Hepatocyte (in vitro differentiated cells): ENCODE measurements at regions not wholly inside any gene's neighbourhood (a gene's known extent, or its start where the extent isn't known, plus 50 kb on each side); places are given as distances from the start of the nearest gene placed in this dataset.

Source experiments
- DNase-seq: peaks from one replicate; pipeline ENCODE4 v3.0.0-alpha.2; 2016; ENCODE audit warnings: low spot score
- H2AFZ ChIP-seq: fragments of 200-600 bp; sonication (generic); 2 replicates; pipeline ENCODE4 v1.6.0; 2016; ENCODE audit warnings: antibody characterized with exemption, mild to moderate bottlenecking
- H3K27ac ChIP-seq: fragments of 200-600 bp; sonication (generic); 2 replicates; pipeline ENCODE4 v1.5.1; 2016; ENCODE audit warnings: mild to moderate bottlenecking
- H3K27me3 ChIP-seq: fragments of 200-600 bp; sonication (generic); 2 replicates; pipeline ENCODE4 v1.6.1; 2016
- H3K36me3 ChIP-seq: fragments of 200-600 bp; sonication (generic); replicated peaks from 2 replicates; pipeline ENCODE4 v1.5.1; 2016; ENCODE audit warnings: low read depth; ENCODE audit not compliant: insufficient read depth
- H3K4me1 ChIP-seq: fragments of 200-600 bp; sonication (generic); 2 replicates; pipeline ENCODE4 v1.5.1; 2016; ENCODE audit warnings: mild to moderate bottlenecking, moderate library complexity; ENCODE audit not compliant: insufficient read depth
- H3K4me2 ChIP-seq: fragments of 200-600 bp; sonication (generic); 2 replicates; pipeline ENCODE4 v1.6.0; 2016
- H3K4me3 ChIP-seq: fragments of 200-600 bp; sonication (generic); 2 replicates; pipeline ENCODE4 v1.5.1; 2016; ENCODE audit warnings: mild to moderate bottlenecking
- H3K79me2 ChIP-seq: fragments of 200-600 bp; sonication (generic); 2 replicates; pipeline ENCODE4 v1.6.0; 2017; ENCODE audit warnings: mild to moderate bottlenecking
- H3K9me2 ChIP-seq: fragments of 200-600 bp; sonication (generic); replicated peaks from 2 replicates; pipeline ENCODE4 v1.6.0; 2017; ENCODE audit warnings: mild to moderate bottlenecking; ENCODE audit not compliant: insufficient read depth
- H3K9me3 ChIP-seq: fragments of 200-600 bp; sonication (generic); 2 replicates; pipeline ENCODE4 v1.5.1; 2016; ENCODE audit warnings: low read depth, mild to moderate bottlenecking
- H4K20me1 ChIP-seq: fragments of 200-600 bp; sonication (generic); 2 replicates; pipeline ENCODE4 v1.6.0; 2016; ENCODE audit warnings: mild to moderate bottlenecking; ENCODE audit not compliant: insufficient read depth, poor library complexity, severe bottlenecking
- EZH2 ChIP-seq: fragments of 200-600 bp; sonication (generic); IDR thresholded peaks from 2 replicates; pipeline ENCODE4 v1.6.1; 2016; ENCODE audit warnings: antibody characterized with exemption, mild to moderate bottlenecking, borderline replicate concordance
- EZH2phosphoT487 ChIP-seq: fragments of 200-600 bp; sonication (generic); IDR thresholded peaks from one replicate; pipeline ENCODE4 v1.6.1; 2018; ENCODE audit warnings: antibody characterized with exemption, mild to moderate bottlenecking, low read depth, moderate library complexity; ENCODE audit not compliant: unreplicated experiment, severe bottlenecking
- WGBS: methylation state at CpG from one replicate; pipeline ENCODE4 v1.1.6; 2016; ENCODE audit warnings: low lambda C conversion rate; ENCODE audit errors: missing lambda C conversion rate; 5-methylcytosine and 5-hydroxymethylcytosine counted together
- TF ChIP-seq, protein P1 (sequence below): fragments of 200-600 bp; sonication (generic); IDR thresholded peaks from 2 replicates; pipeline ENCODE4 v1.5.1; 2016; ENCODE audit warnings: antibody characterized with exemption, mild to moderate bottlenecking; ENCODE audit not compliant: poor library complexity

GRCh38 chr6:99814230-99814928 lies 179.6 kb downstream of the MCHR2 start:
- Histone ChIP-seq H2AFZ (no peak overlapping the region), H3K27me3 (no peaks in the 10 kb centered on the region), H4K20me1 (no peaks in the 10 kb centered on the region), H3K27ac (no peak overlapping the region), H3K9me2 (no peaks in the 10 kb centered on the region), H3K9me3 (no peaks in the 10 kb centered on the region), H3K36me3 (no peaks in the 10 kb centered on the region), H3K4me1 (peaks cover 3% of the 10 kb centered on the region), H3K4me2 (no peak overlapping the region), H3K79me2 (no peaks in the 10 kb centered on the region), H3K4me3 (no peak overlapping the region)
- TF ChIP-seq EZH2phosphoT487 (no peak), EZH2 (no peak)
- TF ChIP-seq, protein P1, sequence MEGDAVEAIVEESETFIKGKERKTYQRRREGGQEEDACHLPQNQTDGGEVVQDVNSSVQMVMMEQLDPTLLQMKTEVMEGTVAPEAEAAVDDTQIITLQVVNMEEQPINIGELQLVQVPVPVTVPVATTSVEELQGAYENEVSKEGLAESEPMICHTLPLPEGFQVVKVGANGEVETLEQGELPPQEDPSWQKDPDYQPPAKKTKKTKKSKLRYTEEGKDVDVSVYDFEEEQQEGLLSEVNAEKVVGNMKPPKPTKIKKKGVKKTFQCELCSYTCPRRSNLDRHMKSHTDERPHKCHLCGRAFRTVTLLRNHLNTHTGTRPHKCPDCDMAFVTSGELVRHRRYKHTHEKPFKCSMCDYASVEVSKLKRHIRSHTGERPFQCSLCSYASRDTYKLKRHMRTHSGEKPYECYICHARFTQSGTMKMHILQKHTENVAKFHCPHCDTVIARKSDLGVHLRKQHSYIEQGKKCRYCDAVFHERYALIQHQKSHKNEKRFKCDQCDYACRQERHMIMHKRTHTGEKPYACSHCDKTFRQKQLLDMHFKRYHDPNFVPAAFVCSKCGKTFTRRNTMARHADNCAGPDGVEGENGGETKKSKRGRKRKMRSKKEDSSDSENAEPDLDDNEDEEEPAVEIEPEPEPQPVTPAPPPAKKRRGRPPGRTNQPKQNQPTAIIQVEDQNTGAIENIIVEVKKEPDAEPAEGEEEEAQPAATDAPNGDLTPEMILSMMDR = no peak
- 69% methylated on average over 6 of the region's 6 CpGs for WGBS
- no peak for DNase-seq

GRCh38 chr6:99816795-99817194 lies 177.2 kb downstream of the MCHR2 start:
- Histone ChIP-seq H3K27ac (no peak overlapping the region), H2AFZ (no peak overlapping the region)

GRCh38 chr6:99818161-99818560 lies 175.9 kb downstream of the MCHR2 start:
- 83% methylated on average over 1 of the region's 2 CpGs for WGBS
- TF ChIP-seq, protein P1 = no peak
- TF ChIP-seq EZH2 (no peak), EZH2phosphoT487 (no peak)
- Histone ChIP-seq H3K36me3 (no peaks in the 10 kb centered on the region), H3K9me2 (no peaks in the 10 kb centered on the region), H3K4me1 (no peaks in the 10 kb centered on the region), H2AFZ (no peak overlapping the region), H3K79me2 (no peaks in the 10 kb centered on the region), H4K20me1 (no peaks in the 10 kb centered on the region), H3K27ac (no peak overlapping the region), H3K27me3 (no peaks in the 10 kb centered on the region), H3K4me2 (no peak overlapping the region), H3K9me3 (no peaks in the 10 kb centered on the region), H3K4me3 (no peak overlapping the region)
- DNase-seq = no peak

More at GRCh38 chr6:99816795-99817194, 177.2 kb downstream of the MCHR2 start:
- H3K79me2 ChIP-seq = no peaks in the 10 kb centered on the region
- no peaks in the 10 kb centered on the region for H3K4me1 ChIP-seq
- no peaks in the 10 kb centered on the region for H3K9me3 ChIP-seq
- 85% methylated on average over 5 of the region's 5 CpGs for WGBS
- H4K20me1 ChIP-seq = no peaks in the 10 kb centered on the region
- H3K9me2 ChIP-seq = no peaks in the 10 kb centered on the region
- no peak overlapping the region for H3K4me2 ChIP-seq
- no peak for TF ChIP-seq EZH2
- no peak for TF ChIP-seq EZH2phosphoT487
- TF ChIP-seq, protein P1 = no peak
- no peak for DNase-seq
- no peaks in the 10 kb centered on the region for H3K36me3 ChIP-seq
- H3K4me3 ChIP-seq = no peak overlapping the region
- no peaks in the 10 kb centered on the region for H3K27me3 ChIP-seq
